Upper lobe of left lung (tissue), 4 donors: ENCODE measurements at regions not wholly inside any gene's neighbourhood (a gene's known extent, or its start where the extent isn't known, plus 50 kb on each side); places are given as distances from the start of the nearest gene placed in this dataset.

Experiments
- POLR2A ChIP-seq, 4 donors: fragments of 450-650 bp; IDR thresholded peaks; one replicate each; pipeline ENCODE4 v1.5.1; 2016 to 2017; ENCODE audit warnings: antibody characterized with exemption in 4 of 4, mild to moderate bottlenecking in 2 of 4
- TF ChIP-seq, protein P1 (sequence below), 6 experiments: fragments of 450-650 bp in 4 of 6; fragments of 200-600 bp in 2 of 6; sonication (generic) in 2 of 6; IDR thresholded peaks; one replicate each; pipeline ENCODE4 v1.5.1; 2016 to 2019; ENCODE audit warnings: antibody characterized with exemption in 6 of 6

DNA sequence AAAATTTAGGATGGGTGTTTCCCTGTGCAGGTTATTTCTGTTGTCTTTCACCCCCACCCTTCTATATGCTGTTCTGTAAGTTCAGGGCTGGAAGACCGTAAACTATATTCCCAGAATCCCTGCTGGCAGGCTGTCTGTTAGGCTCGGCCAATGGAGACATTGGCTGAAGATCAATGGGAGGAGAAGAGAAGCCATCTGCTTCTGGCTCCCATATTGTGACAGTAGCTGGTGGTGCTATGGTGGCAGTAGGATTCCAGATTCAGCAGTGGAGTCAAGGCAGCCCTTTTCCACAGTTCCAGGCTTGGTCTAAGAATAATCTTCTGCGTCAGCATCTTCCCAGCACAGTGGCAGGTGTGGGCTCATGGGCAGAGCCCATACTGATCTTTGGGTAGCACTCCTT, 226.6 kb downstream of the ABHD5 start:
- TF ChIP-seq, protein P1, sequence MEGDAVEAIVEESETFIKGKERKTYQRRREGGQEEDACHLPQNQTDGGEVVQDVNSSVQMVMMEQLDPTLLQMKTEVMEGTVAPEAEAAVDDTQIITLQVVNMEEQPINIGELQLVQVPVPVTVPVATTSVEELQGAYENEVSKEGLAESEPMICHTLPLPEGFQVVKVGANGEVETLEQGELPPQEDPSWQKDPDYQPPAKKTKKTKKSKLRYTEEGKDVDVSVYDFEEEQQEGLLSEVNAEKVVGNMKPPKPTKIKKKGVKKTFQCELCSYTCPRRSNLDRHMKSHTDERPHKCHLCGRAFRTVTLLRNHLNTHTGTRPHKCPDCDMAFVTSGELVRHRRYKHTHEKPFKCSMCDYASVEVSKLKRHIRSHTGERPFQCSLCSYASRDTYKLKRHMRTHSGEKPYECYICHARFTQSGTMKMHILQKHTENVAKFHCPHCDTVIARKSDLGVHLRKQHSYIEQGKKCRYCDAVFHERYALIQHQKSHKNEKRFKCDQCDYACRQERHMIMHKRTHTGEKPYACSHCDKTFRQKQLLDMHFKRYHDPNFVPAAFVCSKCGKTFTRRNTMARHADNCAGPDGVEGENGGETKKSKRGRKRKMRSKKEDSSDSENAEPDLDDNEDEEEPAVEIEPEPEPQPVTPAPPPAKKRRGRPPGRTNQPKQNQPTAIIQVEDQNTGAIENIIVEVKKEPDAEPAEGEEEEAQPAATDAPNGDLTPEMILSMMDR (IDR thresholded peaks at IDR 0.05), result no peak
- TF ChIP-seq POLR2A (IDR thresholded peaks at IDR 0.05), result no peak
